Activated CD4-positive, alpha-beta T cell treated with anti-CD3 and anti-CD28 coated beads, Interleukin-2, Interleukin-6, amounts not matched to agents 100 ng/mL and 50 ng/mL, durations not matched to agents 16 hours and 8 hours (primary cell): ENCODE measurements at regions not wholly inside any gene's neighbourhood (a gene's known extent, or its start where the extent isn't known, plus 50 kb on each side); places are given as distances from the start of the nearest gene placed in this dataset.
"Not testable (repeated sequence)": the region's sequence is repeated elsewhere in the genome, so short reads cannot be mapped to it uniquely, and the experiment has no call there.

Source experiments
- DNase-seq: peaks from one replicate; pipeline ENCODE4 v3.0.0-alpha.2; 2020

GRCh38 chr11:37841016-37841415 lies 1243.0 kb upstream of the RAG2 start:
- no peak for DNase-seq

GRCh38 chr11:37840345-37840744 lies 1242.3 kb upstream of the RAG2 start:
- not testable (repeated sequence) for DNase-seq

GRCh38 chr11:37830529-37830928 lies 1232.5 kb upstream of the RAG2 start:
- DNase-seq: no peak

- no peak for DNase-seq
Measured at GRCh38 chr11:37817727-37818270, 1219.8 kb upstream of the RAG2 start.

- DNase-seq: no peak
Measured at GRCh38 chr11:37812281-37812880, 1214.3 kb upstream of the RAG2 start.

GRCh38 chr11:37811349-37811748 lies 1213.3 kb upstream of the RAG2 start:
- no peak for DNase-seq

- DNase-seq: no peak
Measured at GRCh38 chr11:37804666-37805065, 1206.6 kb upstream of the RAG2 start.

GRCh38 chr11:37788141-37788877 lies 1190.3 kb upstream of the RAG2 start:
- DNase-seq: no peak

GRCh38 chr11:37786214-37786755 lies 1188.2 kb upstream of the RAG2 start:
- DNase-seq: no peak

- DNase-seq: no peak
Measured at GRCh38 chr11:37774441-37774840, 1176.4 kb upstream of the RAG2 start.

GRCh38 chr11:37770145-37770544 lies 1172.1 kb upstream of the RAG2 start:
- DNase-seq: no peak

GRCh38 chr11:37762079-37762478 lies 1164.0 kb upstream of the RAG2 start:
- no peak for DNase-seq

- DNase-seq: no peak
Measured at GRCh38 chr11:37755521-37755920, 1157.5 kb upstream of the RAG2 start.

- no peak for DNase-seq
Measured at GRCh38 chr11:37748641-37749040, 1150.6 kb upstream of the RAG2 start.

- no peak for DNase-seq
Measured at GRCh38 chr11:37747121-37747520, 1149.1 kb upstream of the RAG2 start.

GRCh38 chr11:37727371-37727770 lies 1129.3 kb upstream of the RAG2 start:
- DNase-seq: no peak

GRCh38 chr11:37724315-37724714 lies 1126.3 kb upstream of the RAG2 start:
- no peak for DNase-seq

- no peak for DNase-seq
Measured at GRCh38 chr11:37721485-37721884, 1123.4 kb upstream of the RAG2 start.

- no peak for DNase-seq
Measured at GRCh38 chr11:37718431-37718999, 1120.5 kb upstream of the RAG2 start.

GRCh38 chr11:37712251-37712650 lies 1114.2 kb upstream of the RAG2 start:
- DNase-seq: no peak

- DNase-seq: no peak
Measured at GRCh38 chr11:37710031-37710430, 1112.0 kb upstream of the RAG2 start.

- DNase-seq: no peak
Measured at GRCh38 chr11:37704791-37705190, 1106.8 kb upstream of the RAG2 start.

- no peak for DNase-seq
Measured at GRCh38 chr11:37699644-37700043, 1101.6 kb upstream of the RAG2 start.

GRCh38 chr11:37695283-37695682 lies 1097.2 kb upstream of the RAG2 start:
- no peak for DNase-seq
